CD14-positive monocyte (primary cell): ENCODE measurements at regions not wholly inside any gene's neighbourhood (a gene's known extent, or its start where the extent isn't known, plus 50 kb on each side); places are given as distances from the start of the nearest gene placed in this dataset.

Experiments used
- DNase-seq, 3 donors: peaks; one replicate each; pipeline ENCODE4 v3.0.0-alpha.2; 2011 to 2022
- H2AFZ ChIP-seq: 2 replicates; pipeline ENCODE4 v1.6.0; 2012; ENCODE audit warnings: mild to moderate bottlenecking, low read depth, low read length, inconsistent platforms; ENCODE audit not compliant: insufficient read depth, poor library complexity, severe bottlenecking
- H3K27ac ChIP-seq, 2 donors: 1 replicate in 1 of 2; 2 replicates in 1 of 2; pipeline ENCODE4 v1.5.1; 2012 to 2013; ENCODE audit warnings: low read length in 2 of 2, control low read depth in 1 of 2, inconsistent platforms in 1 of 2, low read depth in 1 of 2, mild to moderate bottlenecking in 1 of 2
- H3K27me3 ChIP-seq, 2 donors: one replicate each; pipeline versions ENCODE4 v1.6.0 to v1.6.1; 2011 to 2013; ENCODE audit warnings: low read length in 2 of 2; ENCODE audit not compliant: control insufficient read depth in 2 of 2, insufficient read depth in 2 of 2
- H3K36me3 ChIP-seq, 2 donors: replicated peaks in 1 of 2; 1 replicate in 1 of 2; 2 replicates in 1 of 2; pipeline versions ENCODE4 v1.5.1 to v1.6.1; 2012 to 2013; ENCODE audit warnings: low read length in 2 of 2, control low read depth in 1 of 2, inconsistent platforms in 1 of 2, mild to moderate bottlenecking in 1 of 2; ENCODE audit not compliant: insufficient read depth in 2 of 2, control insufficient read depth in 1 of 2
- H3K4me1 ChIP-seq, 2 donors: 1 replicate in 1 of 2; 2 replicates in 1 of 2; pipeline versions ENCODE4 v1.5.1 to v1.6.1; 2012 to 2013; ENCODE audit warnings: low read length in 2 of 2, control low read depth in 1 of 2, inconsistent platforms in 1 of 2, mild to moderate bottlenecking in 1 of 2, moderate library complexity in 1 of 2; ENCODE audit not compliant: insufficient read depth in 2 of 2, control insufficient read depth in 1 of 2
- H3K4me2 ChIP-seq: replicated peaks from 2 replicates; pipeline ENCODE3; 2012; ENCODE audit warnings: low read length, moderate library complexity, mild to moderate bottlenecking; ENCODE audit not compliant: poor library complexity, severe bottlenecking; ENCODE audit errors: extremely low read depth
- H3K4me3 ChIP-seq, 3 experiments: fragments of 200-600 bp in 1 of 3; sonication (generic) in 1 of 3; replicated peaks in 1 of 3; 1 replicate in 2 of 3; 2 replicates in 1 of 3; pipeline ENCODE4 v1.5.1; 2011 to 2013; ENCODE audit warnings: low read length in 3 of 3, mild to moderate bottlenecking in 3 of 3, control low read depth in 2 of 3, low read depth in 2 of 3, inconsistent platforms in 1 of 3, moderate library complexity in 1 of 3
- H3K79me2 ChIP-seq: 2 replicates; pipeline ENCODE4 v1.6.0; 2012; ENCODE audit warnings: mild to moderate bottlenecking, control low read depth, inconsistent platforms, low read length, moderate library complexity; ENCODE audit not compliant: insufficient read depth
- H3K9ac ChIP-seq: 2 replicates; pipeline ENCODE4 v1.6.0; 2017; ENCODE audit warnings: low read length, mild to moderate bottlenecking; ENCODE audit not compliant: insufficient read depth, poor library complexity, severe bottlenecking
- H3K9me3 ChIP-seq, 2 donors: replicated peaks in 1 of 2; 1 replicate in 1 of 2; 2 replicates in 1 of 2; pipeline versions ENCODE4 v1.5.1 to v1.6.1; 2012 to 2013; ENCODE audit warnings: low read length in 2 of 2, control low read depth in 1 of 2; ENCODE audit not compliant: control insufficient read depth in 1 of 2, insufficient read depth in 1 of 2
- H4K20me1 ChIP-seq: 2 replicates; pipeline ENCODE4 v1.6.0; 2012; ENCODE audit warnings: mild to moderate bottlenecking, low read length, control low read depth, moderate library complexity; ENCODE audit not compliant: insufficient read depth
- H3K27ac Mint-ChIP-seq, 7 donors: one replicate each; pipeline ENCODE4 v1.8.0; 2020; ENCODE audit warnings: mild to moderate bottlenecking in 7 of 7, mixed read lengths in 7 of 7, moderate library complexity in 6 of 7, inconsistent platforms in 2 of 7
- H3K27me3 Mint-ChIP-seq, 3 donors: one replicate each; pipeline ENCODE4 v1.8.0; 2021 to 2022; ENCODE audit warnings: low read depth in 3 of 3, mild to moderate bottlenecking in 3 of 3, mixed read lengths in 3 of 3, moderate library complexity in 3 of 3, inconsistent platforms in 1 of 3
- H3K36me3 Mint-ChIP-seq, 2 donors: one replicate each; pipeline ENCODE4 v1.8.0; 2020; ENCODE audit warnings: mixed read lengths in 2 of 2, inconsistent platforms in 1 of 2, mild to moderate bottlenecking in 1 of 2
- H3K4me1 Mint-ChIP-seq: one replicate; pipeline ENCODE4 v1.8.0; 2020; ENCODE audit warnings: mild to moderate bottlenecking, mixed read lengths
- H3K4me3 Mint-ChIP-seq, 2 donors: one replicate each; pipeline ENCODE4 v1.8.0; 2020; ENCODE audit warnings: mild to moderate bottlenecking in 2 of 2, mixed read lengths in 2 of 2, moderate library complexity in 1 of 2
- H3K9me3 Mint-ChIP-seq, 7 donors: one replicate each; pipeline ENCODE4 v1.8.0; 2020 to 2022; ENCODE audit warnings: mixed read lengths in 7 of 7, mild to moderate bottlenecking in 6 of 7, moderate library complexity in 6 of 7, inconsistent platforms in 2 of 7
- WGBS: methylation state at CpG from one replicate; pipeline ENCODE4 v1.1.5; 2013; ENCODE audit warnings: missing lambda C conversion rate; ENCODE audit not compliant: insufficient coverage; 5-methylcytosine and 5-hydroxymethylcytosine counted together
- intact Hi-C, 2 donors: fragments of 100-400 bp; cut with micrococcal nuclease; formaldehyde crosslinking; loops; one replicate each; pipeline versions ENCODE4 v1.15.0 to v1.15.1; 2023
- TF ChIP-seq, protein P1 (sequence below): fragments of 200-600 bp; IDR thresholded peaks from one replicate; pipeline ENCODE4 v1.8.0; 2022; ENCODE audit warnings: antibody characterized with exemption, mild to moderate bottlenecking

DNA sequence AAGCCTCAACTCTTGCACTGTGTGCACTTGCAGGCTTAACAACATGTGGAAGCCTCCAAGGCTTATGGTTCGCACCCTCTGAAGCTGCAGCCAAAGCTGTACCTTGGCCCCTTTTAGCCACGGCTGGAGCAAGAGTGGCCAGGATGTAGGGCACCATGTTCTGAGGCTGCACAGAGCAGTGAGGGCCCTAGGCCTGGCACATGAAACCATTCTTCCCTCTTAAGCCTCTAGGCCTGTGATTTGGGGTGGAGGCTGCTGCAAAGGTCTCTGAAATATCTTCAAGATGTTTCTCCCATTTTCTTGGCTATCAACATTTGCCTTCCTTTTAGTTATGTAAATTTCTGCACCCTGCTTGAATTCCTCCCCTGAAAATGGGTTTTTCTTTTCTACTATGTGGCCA, 161.9 kb upstream of the SPATS2L start:
- Histone ChIP-seq H3K9ac (no peak overlapping the region), H3K4me2 (no peak overlapping the region), H3K79me2 (no peaks in the 10 kb centered on the region), H3K4me3 (no peak overlapping the region), H4K20me1 (no peaks in the 10 kb centered on the region), H2AFZ (no peak overlapping the region), H3K36me3 (no peaks in the 10 kb centered on the region), H3K4me1 (no peaks in the 10 kb centered on the region), H3K27me3 (no peaks in the 10 kb centered on the region), H3K27ac (no peak overlapping the region), H3K9me3 (peaks cover 0 to 7% of the 10 kb centered on the region in 2 donors)
- H3K27ac Mint-ChIP-seq, result no peak overlapping the region
- peaks cover 0 to 14% (median 10%) of the 10 kb centered on the region in 7 donors for H3K9me3 Mint-ChIP-seq
- intact Hi-C loops, result no loop called here
- TF ChIP-seq, protein P1, sequence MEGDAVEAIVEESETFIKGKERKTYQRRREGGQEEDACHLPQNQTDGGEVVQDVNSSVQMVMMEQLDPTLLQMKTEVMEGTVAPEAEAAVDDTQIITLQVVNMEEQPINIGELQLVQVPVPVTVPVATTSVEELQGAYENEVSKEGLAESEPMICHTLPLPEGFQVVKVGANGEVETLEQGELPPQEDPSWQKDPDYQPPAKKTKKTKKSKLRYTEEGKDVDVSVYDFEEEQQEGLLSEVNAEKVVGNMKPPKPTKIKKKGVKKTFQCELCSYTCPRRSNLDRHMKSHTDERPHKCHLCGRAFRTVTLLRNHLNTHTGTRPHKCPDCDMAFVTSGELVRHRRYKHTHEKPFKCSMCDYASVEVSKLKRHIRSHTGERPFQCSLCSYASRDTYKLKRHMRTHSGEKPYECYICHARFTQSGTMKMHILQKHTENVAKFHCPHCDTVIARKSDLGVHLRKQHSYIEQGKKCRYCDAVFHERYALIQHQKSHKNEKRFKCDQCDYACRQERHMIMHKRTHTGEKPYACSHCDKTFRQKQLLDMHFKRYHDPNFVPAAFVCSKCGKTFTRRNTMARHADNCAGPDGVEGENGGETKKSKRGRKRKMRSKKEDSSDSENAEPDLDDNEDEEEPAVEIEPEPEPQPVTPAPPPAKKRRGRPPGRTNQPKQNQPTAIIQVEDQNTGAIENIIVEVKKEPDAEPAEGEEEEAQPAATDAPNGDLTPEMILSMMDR, result no peak
- H3K4me1 Mint-ChIP-seq, result no peaks in the 10 kb centered on the region
- DNase-seq, result no peak
- no peaks in the 10 kb centered on the region for H3K36me3 Mint-ChIP-seq
- no peak overlapping the region for H3K4me3 Mint-ChIP-seq
- 90% methylated on average over 2 of the region's 2 CpGs for WGBS
- no peaks in the 10 kb centered on the region for H3K27me3 Mint-ChIP-seq

DNA sequence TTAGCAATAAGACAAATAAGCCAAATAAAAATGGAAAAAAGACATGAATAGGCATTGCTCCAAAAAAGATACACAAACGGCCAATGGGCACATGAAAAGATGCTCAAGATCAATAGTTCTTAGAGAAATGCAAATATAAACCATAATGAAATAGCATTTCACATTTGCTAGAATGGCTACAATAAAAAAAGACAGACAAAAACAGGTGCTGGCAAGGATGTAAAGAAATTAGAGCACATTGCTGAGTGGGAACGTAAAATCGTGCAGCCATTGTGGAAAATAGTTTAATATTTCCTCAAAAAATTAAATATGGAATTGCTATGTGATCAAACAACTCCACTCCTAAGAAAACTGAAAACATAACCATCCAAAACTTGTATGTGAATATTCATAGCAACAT, 160.0 kb upstream of the SPATS2L start:
- Histone ChIP-seq H3K4me2 (no peak overlapping the region), H3K36me3 (no peaks in the 10 kb centered on the region), H2AFZ (no peak overlapping the region), H4K20me1 (no peaks in the 10 kb centered on the region), H3K27ac (no peak overlapping the region), H3K4me3 (no peak overlapping the region), H3K27me3 (no peaks in the 10 kb centered on the region), H3K9ac (no peak overlapping the region), H3K4me1 (no peaks in the 10 kb centered on the region), H3K9me3 (peaks cover 5 to 10% of the 10 kb centered on the region in 2 donors), H3K79me2 (no peaks in the 10 kb centered on the region)
- Mint-ChIP-seq H3K27me3 (peaks cover 0 to 1% (median 0%) of the 10 kb centered on the region in 3 donors), H3K36me3 (no peaks in the 10 kb centered on the region), H3K4me1 (no peaks in the 10 kb centered on the region), H3K9me3 (peaks cover 6 to 20% (median 12%) of the 10 kb centered on the region in 7 donors), H3K27ac (no peak overlapping the region), H3K4me3 (no peak overlapping the region)
- TF ChIP-seq, protein P1, result no peak
- intact Hi-C loops, result no loop called here
- WGBS, result no CpG with 5 or more reads among the region's 3 CpGs
- no peak for DNase-seq
